ENCODE measurements at regions not wholly inside any gene's neighbourhood (a gene's known extent, or its start where the extent isn't known, plus 50 kb on each side); places are given as distances from the start of the nearest gene placed in this dataset.

DNA sequence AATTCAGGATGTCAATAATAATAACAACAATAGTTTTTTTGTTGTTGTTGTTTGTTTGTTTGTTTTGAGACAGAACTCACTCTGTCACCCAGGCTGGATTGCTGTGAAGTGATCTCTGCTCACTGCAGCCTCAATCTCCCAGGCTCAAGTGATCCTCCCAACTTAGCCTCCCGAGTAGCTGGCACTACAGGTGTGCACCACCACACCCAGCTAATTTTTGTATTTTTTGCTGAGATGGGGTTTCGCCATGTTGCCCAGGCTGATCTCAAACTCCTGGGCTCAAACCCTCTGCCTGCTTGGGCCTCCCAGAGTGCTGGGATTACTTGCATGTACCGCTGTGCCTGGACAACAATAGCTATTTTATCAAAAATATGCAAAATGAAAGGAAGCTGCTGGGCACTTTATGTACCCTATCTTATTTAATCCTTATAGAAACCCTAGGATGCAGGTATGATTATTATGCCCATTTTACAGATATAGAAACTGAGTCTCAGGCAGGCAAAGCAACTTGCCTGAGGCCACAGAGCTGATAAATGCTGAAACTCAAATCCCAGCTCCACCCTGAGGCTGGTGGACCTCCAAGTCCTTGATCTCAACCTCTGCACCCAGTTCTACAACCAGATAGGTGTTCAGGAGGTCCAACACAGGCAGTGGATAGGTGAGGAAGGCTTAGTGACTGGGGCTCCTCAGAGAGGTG, 57.4 kb upstream of the CTPS1 start (continued):
- TF ChIP-seq, protein P1, sequence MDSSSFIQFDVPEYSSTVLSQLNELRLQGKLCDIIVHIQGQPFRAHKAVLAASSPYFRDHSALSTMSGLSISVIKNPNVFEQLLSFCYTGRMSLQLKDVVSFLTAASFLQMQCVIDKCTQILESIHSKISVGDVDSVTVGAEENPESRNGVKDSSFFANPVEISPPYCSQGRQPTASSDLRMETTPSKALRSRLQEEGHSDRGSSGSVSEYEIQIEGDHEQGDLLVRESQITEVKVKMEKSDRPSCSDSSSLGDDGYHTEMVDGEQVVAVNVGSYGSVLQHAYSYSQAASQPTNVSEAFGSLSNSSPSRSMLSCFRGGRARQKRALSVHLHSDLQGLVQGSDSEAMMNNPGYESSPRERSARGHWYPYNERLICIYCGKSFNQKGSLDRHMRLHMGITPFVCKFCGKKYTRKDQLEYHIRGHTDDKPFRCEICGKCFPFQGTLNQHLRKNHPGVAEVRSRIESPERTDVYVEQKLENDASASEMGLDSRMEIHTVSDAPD (CRISPR knock-in tag; IDR thresholded peaks at IDR 0.05): no peak
- peak in 1 of 2 experiments; percentile 65; a peak in 2 of 4 replicates for TF ChIP-seq KDM1A (IDR thresholded peaks at IDR 0.05)
- TF ChIP-seq CBX3 (IDR thresholded peaks at IDR 0.05; ENCODE audit: borderline replicate concordance in 1 of 2, low read length in 2 of 2): no peak
- no peak for TF ChIP-seq SUPT5H (IDR thresholded peaks at IDR 0.05)
- no peak for TF ChIP-seq FOXJ3 (CRISPR knock-in tag; IDR thresholded peaks at IDR 0.05)
- no peak for TF ChIP-seq ZNF23 (CRISPR knock-in tag; IDR thresholded peaks at IDR 0.05)
- no peak for TF ChIP-seq XRCC4 (IDR thresholded peaks at IDR 0.05; ENCODE audit: extremely low read depth, insufficient read depth, insufficient read length)
- TF ChIP-seq EZH2 (IDR thresholded peaks at IDR 0.05; ENCODE audit: borderline replicate concordance, low read depth, low read length): no peak
- TF ChIP-seq CREB1 (IDR thresholded peaks at IDR 0.05): no peak
- TF ChIP-seq CREB1 (CRISPR knock-in tag; IDR thresholded peaks at IDR 0.05): no peak
- TF ChIP-seq RAD51 (IDR thresholded peaks at IDR 0.05; ENCODE audit: borderline replicate concordance, low read depth): no peak
- no peak for TF ChIP-seq SRF (CRISPR knock-in tag; IDR thresholded peaks at IDR 0.05)
- TF ChIP-seq TAF15 (IDR thresholded peaks at IDR 0.05; ENCODE audit: low read depth, low read length): no peak

Measured in K562 (cell line).